Adipocyte (in vitro differentiated cells): ENCODE measurements at regions not wholly inside any gene's neighbourhood (a gene's known extent, or its start where the extent isn't known, plus 50 kb on each side); places are given as distances from the start of the nearest gene placed in this dataset.

Experiments
- DNase-seq: peaks from one replicate; pipeline ENCODE4 v3.0.0-alpha.2; 2015; ENCODE audit warnings: low read depth
- H3K27me3 ChIP-seq: replicated peaks from 2 replicates; pipeline ENCODE4 v1.7.0; 2013; ENCODE audit warnings: mild to moderate bottlenecking, low read length, moderate library complexity; ENCODE audit not compliant: control insufficient read depth, insufficient read depth
- H3K36me3 ChIP-seq: 2 replicates; pipeline ENCODE4 v1.7.0; 2013; ENCODE audit warnings: low read length, mild to moderate bottlenecking, moderate library complexity; ENCODE audit not compliant: control insufficient read depth, insufficient read depth, severe bottlenecking
- H3K4me1 ChIP-seq: 2 replicates; pipeline ENCODE4 v1.7.0; 2013; ENCODE audit warnings: mild to moderate bottlenecking, low read length, moderate library complexity; ENCODE audit not compliant: control insufficient read depth, insufficient read depth
- H3K4me3 ChIP-seq: 2 replicates; pipeline ENCODE4 v1.7.0; 2013; ENCODE audit warnings: mild to moderate bottlenecking, low read length, moderate library complexity
- H3K9ac ChIP-seq: 2 replicates; pipeline ENCODE4 v1.7.0; 2013; ENCODE audit warnings: mild to moderate bottlenecking, low read length, moderate library complexity
- H3K9me3 ChIP-seq: 2 replicates; pipeline ENCODE4 v1.7.0; 2013; ENCODE audit warnings: mild to moderate bottlenecking, low read length, moderate library complexity; ENCODE audit not compliant: control insufficient read depth

- Histone ChIP-seq H3K9me3 (no peaks in the 10 kb centered on the region), H3K4me1 (no peaks in the 10 kb centered on the region), H3K36me3 (no peaks in the 10 kb centered on the region), H3K4me3 (no peak overlapping the region), H3K9ac (no peak overlapping the region), H3K27me3 (no peaks in the 10 kb centered on the region)
- peak; percentile 78 for DNase-seq
These were observed 1177.9 kb downstream of the GRIK2 start for GRCh38 chr6:102571236-102571908.

DNA sequence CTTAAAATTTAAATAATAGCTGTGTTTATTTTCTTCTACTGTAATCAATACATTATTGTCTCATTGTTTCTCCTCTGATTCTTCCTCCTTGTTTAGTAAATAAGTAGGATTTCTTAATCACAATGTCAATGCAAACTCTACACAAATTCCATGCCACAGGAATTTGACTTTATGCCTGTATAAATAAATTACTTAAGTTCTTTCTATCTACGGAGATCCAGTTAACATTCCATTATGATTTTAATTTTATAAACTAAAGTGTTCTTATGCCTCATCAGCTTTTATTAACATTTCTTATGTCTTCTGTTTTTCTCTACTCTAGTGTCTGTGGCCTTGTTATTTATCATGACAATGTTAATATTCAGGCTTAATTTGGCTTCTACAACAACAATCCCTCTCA, 1169.2 kb downstream of the GRIK2 start:
- Histone ChIP-seq H3K27me3 (no peaks in the 10 kb centered on the region), H3K9ac (no peak overlapping the region), H3K4me3 (no peak overlapping the region), H3K9me3 (no peaks in the 10 kb centered on the region), H3K4me1 (no peaks in the 10 kb centered on the region), H3K36me3 (no peaks in the 10 kb centered on the region)
- peak; percentile 61 for DNase-seq

- Histone ChIP-seq H3K36me3 (no peaks in the 10 kb centered on the region), H3K9ac (no peak overlapping the region), H3K27me3 (no peaks in the 10 kb centered on the region), H3K9me3 (no peaks in the 10 kb centered on the region), H3K4me1 (no peaks in the 10 kb centered on the region), H3K4me3 (no peak overlapping the region)
- no peak for DNase-seq
These were observed 1159.7 kb downstream of the GRIK2 start for GRCh38 chr6:102553214-102553613.

GRCh38 chr6:102549221-102549874, 1155.8 kb downstream of the GRIK2 start:
- no peak overlapping the region for H3K9ac ChIP-seq
- no peak for DNase-seq
- H3K4me1 ChIP-seq = no peaks in the 10 kb centered on the region
- H3K9me3 ChIP-seq = no peaks in the 10 kb centered on the region
- H3K36me3 ChIP-seq = no peaks in the 10 kb centered on the region
- H3K4me3 ChIP-seq = no peak overlapping the region
- no peaks in the 10 kb centered on the region for H3K27me3 ChIP-seq

GRCh38 chr6:102525336-102525735, 1131.8 kb downstream of the GRIK2 start:
- H3K27me3 ChIP-seq = no peaks in the 10 kb centered on the region
- H3K4me1 ChIP-seq = no peaks in the 10 kb centered on the region
- H3K4me3 ChIP-seq = no peak overlapping the region
- H3K36me3 ChIP-seq = no peaks in the 10 kb centered on the region
- H3K9me3 ChIP-seq = no peaks in the 10 kb centered on the region
- DNase-seq = no peak
- no peak overlapping the region for H3K9ac ChIP-seq

DNA sequence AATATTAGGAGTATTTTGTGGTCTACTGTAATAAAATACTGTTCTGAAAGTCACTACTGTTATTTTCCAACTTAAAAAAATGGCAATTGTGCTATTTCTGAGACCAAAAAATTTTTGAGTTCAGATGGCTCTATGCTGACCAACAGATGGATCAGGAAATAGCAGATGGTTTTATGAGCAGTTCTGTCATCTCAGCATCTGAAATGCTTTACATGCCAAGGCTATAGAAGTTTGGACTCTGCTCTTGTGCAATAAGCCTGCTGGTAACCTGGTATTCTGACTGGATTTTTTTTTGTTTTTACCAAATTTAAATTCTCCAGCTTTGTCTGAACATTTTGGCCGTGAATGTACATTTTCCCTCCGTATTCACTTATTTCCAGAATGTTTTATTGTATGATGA, 1127.5 kb downstream of the GRIK2 start:
- Histone ChIP-seq H3K36me3 (no peaks in the 10 kb centered on the region), H3K27me3 (no peaks in the 10 kb centered on the region), H3K4me1 (no peaks in the 10 kb centered on the region), H3K4me3 (no peak overlapping the region), H3K9ac (no peak overlapping the region), H3K9me3 (no peaks in the 10 kb centered on the region)
- DNase-seq = peak; percentile 64

DNA sequence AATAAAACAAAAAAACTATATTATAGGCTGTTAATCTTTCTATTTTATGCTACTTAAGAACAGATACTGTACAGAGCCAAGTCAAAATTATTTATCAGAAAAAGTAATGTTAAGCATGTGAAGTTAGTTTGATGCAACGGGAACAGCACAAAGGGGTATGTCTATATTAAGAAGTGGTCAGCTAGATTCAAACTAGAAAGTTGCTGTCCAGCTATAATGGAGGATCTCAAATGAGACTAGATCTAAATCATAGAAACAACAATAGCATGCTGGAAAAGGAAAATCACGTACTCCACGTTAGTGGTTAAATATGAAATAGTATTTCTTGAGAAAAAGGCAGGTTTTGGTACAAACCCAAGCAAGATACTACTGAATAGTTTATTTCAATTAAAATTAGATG, 1124.0 kb downstream of the GRIK2 start:
- H3K27me3 ChIP-seq = no peaks in the 10 kb centered on the region
- no peak overlapping the region for H3K9ac ChIP-seq
- H3K4me3 ChIP-seq = no peak overlapping the region
- no peaks in the 10 kb centered on the region for H3K4me1 ChIP-seq
- no peaks in the 10 kb centered on the region for H3K36me3 ChIP-seq
- H3K9me3 ChIP-seq = no peaks in the 10 kb centered on the region
- DNase-seq = no peak

GRCh38 chr6:102501615-102502014, 1108.1 kb downstream of the GRIK2 start:
- Histone ChIP-seq H3K36me3 (no peaks in the 10 kb centered on the region), H3K9ac (no peak overlapping the region), H3K4me1 (no peaks in the 10 kb centered on the region), H3K4me3 (no peak overlapping the region), H3K9me3 (no peaks in the 10 kb centered on the region), H3K27me3 (no peaks in the 10 kb centered on the region)
- DNase-seq = no peak

- Histone ChIP-seq H3K9ac (no peak overlapping the region), H3K9me3 (no peaks in the 10 kb centered on the region), H3K4me3 (no peak overlapping the region), H3K36me3 (no peaks in the 10 kb centered on the region), H3K4me1 (no peaks in the 10 kb centered on the region), H3K27me3 (no peaks in the 10 kb centered on the region)
- no peak for DNase-seq
These were observed 1101.3 kb downstream of the GRIK2 start for GRCh38 chr6:102494808-102495207.

DNA sequence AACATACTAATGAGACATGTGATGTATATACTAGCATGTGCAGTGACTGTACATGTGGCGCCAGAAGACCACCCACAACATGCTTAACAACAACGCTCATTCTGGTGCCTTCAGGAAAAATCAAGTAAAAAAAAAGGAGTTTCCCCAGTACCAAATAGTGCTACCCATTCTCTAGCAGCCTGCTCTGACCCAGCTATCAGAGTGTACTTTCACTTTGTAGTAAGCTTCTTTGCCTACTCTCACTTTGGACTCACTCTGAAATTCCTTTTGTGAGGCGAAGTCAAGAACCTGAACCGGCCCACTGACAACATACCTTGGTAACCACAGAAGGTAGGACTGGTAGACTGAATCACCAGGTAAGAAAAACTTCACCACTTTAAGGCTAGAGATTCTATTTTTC, 1100.0 kb downstream of the GRIK2 start:
- no peaks in the 10 kb centered on the region for H3K27me3 ChIP-seq
- no peaks in the 10 kb centered on the region for H3K4me1 ChIP-seq
- no peak for DNase-seq
- H3K36me3 ChIP-seq = no peaks in the 10 kb centered on the region
- no peaks in the 10 kb centered on the region for H3K9me3 ChIP-seq
- H3K4me3 ChIP-seq = no peak overlapping the region
- H3K9ac ChIP-seq = no peak overlapping the region

GRCh38 chr6:102488729-102489128, 1095.2 kb downstream of the GRIK2 start:
- no peaks in the 10 kb centered on the region for H3K4me1 ChIP-seq
- peak; percentile 37 for DNase-seq
- no peaks in the 10 kb centered on the region for H3K27me3 ChIP-seq
- H3K9me3 ChIP-seq = no peaks in the 10 kb centered on the region
- H3K36me3 ChIP-seq = no peaks in the 10 kb centered on the region
- no peak overlapping the region for H3K9ac ChIP-seq
- H3K4me3 ChIP-seq = no peak overlapping the region

DNA sequence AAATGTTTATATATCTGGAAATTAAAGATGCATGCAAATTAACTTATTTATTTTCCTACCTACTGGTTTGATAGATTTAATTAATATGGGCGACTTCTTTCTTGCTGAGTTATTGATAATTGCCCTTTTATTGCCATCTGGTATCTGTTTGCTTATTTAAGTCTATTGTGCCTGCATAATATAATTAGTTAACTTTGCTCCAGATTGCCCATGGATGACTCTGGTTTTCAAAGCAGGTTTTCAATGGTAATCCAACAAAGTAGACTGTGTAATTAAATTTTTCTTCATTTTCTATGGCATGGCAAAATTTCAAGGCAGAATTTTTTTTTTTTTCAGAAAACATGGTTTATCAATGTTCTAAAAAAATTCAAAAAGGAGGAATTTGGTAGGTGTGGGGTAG, 1092.0 kb downstream of the GRIK2 start:
- H3K9me3 ChIP-seq = no peaks in the 10 kb centered on the region
- H3K4me1 ChIP-seq = no peaks in the 10 kb centered on the region
- H3K27me3 ChIP-seq = no peaks in the 10 kb centered on the region
- no peak for DNase-seq
- H3K9ac ChIP-seq = no peak overlapping the region
- no peaks in the 10 kb centered on the region for H3K36me3 ChIP-seq
- H3K4me3 ChIP-seq = no peak overlapping the region
